WI38 (cell line): ENCODE measurements at regions not wholly inside any gene's neighbourhood (a gene's known extent, or its start where the extent isn't known, plus 50 kb on each side); places are given as distances from the start of the nearest gene placed in this dataset.

ENCODE experiments used
- H3K4me3 ChIP-seq: 2 replicates; pipeline ENCODE4 v1.5.1; 2011; ENCODE audit warnings: low read depth, mild to moderate bottlenecking, control low read depth, low read length
- CTCF ChIP-seq: IDR thresholded peaks from 2 replicates; pipeline ENCODE4 v1.5.1; 2012; ENCODE audit warnings: low read depth, mild to moderate bottlenecking, control low read depth, low read length

GRCh38 chr1:83530506-83530905 is 468.4 kb downstream of the TTLL7 start:
- TF ChIP-seq CTCF = no peak
- no peak overlapping the region for H3K4me3 ChIP-seq

GRCh38 chr1:83527987-83528386 is 470.9 kb downstream of the TTLL7 start:
- TF ChIP-seq CTCF = no peak
- H3K4me3 ChIP-seq = no peak overlapping the region

GRCh38 chr1:83520797-83521196 is 478.1 kb downstream of the TTLL7 start:
- H3K4me3 ChIP-seq = no peak overlapping the region
- no peak for TF ChIP-seq CTCF

- no peak for TF ChIP-seq CTCF
- no peak overlapping the region for H3K4me3 ChIP-seq
These were observed 482.6 kb downstream of the TTLL7 start for GRCh38 chr1:83516369-83516768.

GRCh38 chr1:83515578-83516154 is 483.3 kb downstream of the TTLL7 start:
- H3K4me3 ChIP-seq = no peak overlapping the region
- TF ChIP-seq CTCF = no peak

GRCh38 chr1:83512373-83513193 is 486.3 kb downstream of the TTLL7 start:
- no peak overlapping the region for H3K4me3 ChIP-seq
- no peak for TF ChIP-seq CTCF

GRCh38 chr1:83511146-83511726 is 487.7 kb downstream of the TTLL7 start:
- no peak overlapping the region for H3K4me3 ChIP-seq
- TF ChIP-seq CTCF = no peak
